HG03432 (cell line): ENCODE measurements at regions not wholly inside any gene's neighbourhood (a gene's known extent, or its start where the extent isn't known, plus 50 kb on each side); places are given as distances from the start of the nearest gene placed in this dataset.
"Not testable (repeated sequence)": the region's sequence is repeated elsewhere in the genome, so short reads cannot be mapped to it uniquely, and the experiment has no call there.

Experiments
- ATAC-seq: cut with Tn5 transposase; IDR thresholded peaks from one replicate; pipeline ENCODE4 v1.9.1; 2021; ENCODE audit warnings: mild to moderate bottlenecking, moderate library complexity; ENCODE audit not compliant: unreplicated experiment

- no peak for ATAC-seq
Measured at GRCh38 chr1:234922987-234923386, 205.7 kb downstream of the TOMM20 start.

DNA sequence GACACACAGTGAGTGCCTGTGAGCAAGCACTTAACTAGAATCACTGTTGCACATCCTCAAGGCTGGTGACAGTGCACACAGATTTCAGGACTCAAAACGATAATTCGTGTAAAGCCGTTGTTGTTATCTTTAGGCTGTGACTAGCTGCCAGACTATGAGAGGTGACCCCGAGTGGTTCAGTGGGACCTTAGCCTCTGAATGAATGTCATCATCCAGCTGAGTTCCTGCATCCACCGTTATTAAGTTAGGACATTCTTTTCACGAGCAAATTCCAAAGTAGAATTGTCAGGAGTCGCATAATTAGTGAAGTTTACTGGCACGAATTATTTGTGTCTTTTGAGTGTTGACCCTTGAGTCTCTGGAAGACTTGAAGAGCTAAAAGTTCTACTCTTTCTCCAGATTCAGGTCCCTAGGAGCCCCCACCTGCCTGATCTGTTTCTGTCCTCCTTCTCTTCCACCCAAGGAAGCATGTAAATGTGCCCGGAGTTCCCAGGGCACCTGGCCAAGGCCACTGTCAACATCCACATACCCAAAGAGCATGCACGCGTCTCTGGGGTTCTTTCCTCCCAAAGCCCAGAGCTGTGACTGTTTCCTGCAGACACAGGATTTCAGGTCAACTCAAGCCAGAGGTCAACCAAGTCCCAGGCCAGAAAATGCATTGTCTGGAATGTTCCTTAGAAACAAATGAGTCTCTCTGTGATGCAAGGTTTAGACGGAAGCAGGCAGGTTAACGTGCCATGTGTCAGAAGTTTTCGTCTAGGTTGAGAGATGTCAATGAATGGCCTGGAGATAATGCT lies 207.2 kb downstream of the TOMM20 start:
- ATAC-seq = no peak

GRCh38 chr1:234920843-234921140 lies 207.8 kb downstream of the TOMM20 start:
- no peak for ATAC-seq

DNA sequence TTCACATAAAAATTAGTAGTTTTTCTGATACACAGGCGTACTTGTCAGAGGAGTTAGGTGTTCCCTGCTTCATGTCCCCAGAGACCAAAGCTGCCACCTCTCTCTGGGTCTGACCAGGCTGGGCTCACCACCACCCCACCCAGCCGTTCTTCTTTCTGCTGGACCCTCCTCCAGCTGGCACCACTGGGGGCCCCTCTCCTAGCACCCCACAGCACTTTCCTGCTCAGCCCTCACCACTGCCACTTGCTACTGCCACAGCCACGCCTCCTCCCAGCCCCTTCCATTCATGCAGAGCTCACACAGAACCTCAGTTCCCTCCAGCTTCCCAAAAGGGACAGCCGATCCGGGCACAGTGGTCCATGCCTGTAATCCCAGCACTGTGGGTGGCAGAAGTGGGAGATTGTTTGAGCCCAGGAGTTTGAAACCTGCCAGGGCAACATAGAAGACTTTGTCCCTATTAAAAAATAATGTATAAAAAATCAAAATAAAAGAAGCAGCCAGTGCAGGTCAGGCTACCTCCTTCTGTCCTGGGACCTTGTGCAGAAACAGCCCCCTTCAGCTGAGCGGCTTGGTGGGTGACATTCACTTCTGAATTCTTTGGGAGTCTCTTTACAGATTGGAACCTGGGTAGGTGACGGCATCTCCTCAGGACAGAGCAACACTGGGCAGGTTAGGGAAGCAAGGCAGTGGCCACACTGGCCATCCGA lies 208.3 kb downstream of the TOMM20 start:
- ATAC-seq = no peak

- no peak for ATAC-seq
Measured at GRCh38 chr1:234918961-234919761, 209.5 kb downstream of the TOMM20 start.

- ATAC-seq = no peak
Measured at GRCh38 chr1:234918181-234918841, 210.3 kb downstream of the TOMM20 start.

DNA sequence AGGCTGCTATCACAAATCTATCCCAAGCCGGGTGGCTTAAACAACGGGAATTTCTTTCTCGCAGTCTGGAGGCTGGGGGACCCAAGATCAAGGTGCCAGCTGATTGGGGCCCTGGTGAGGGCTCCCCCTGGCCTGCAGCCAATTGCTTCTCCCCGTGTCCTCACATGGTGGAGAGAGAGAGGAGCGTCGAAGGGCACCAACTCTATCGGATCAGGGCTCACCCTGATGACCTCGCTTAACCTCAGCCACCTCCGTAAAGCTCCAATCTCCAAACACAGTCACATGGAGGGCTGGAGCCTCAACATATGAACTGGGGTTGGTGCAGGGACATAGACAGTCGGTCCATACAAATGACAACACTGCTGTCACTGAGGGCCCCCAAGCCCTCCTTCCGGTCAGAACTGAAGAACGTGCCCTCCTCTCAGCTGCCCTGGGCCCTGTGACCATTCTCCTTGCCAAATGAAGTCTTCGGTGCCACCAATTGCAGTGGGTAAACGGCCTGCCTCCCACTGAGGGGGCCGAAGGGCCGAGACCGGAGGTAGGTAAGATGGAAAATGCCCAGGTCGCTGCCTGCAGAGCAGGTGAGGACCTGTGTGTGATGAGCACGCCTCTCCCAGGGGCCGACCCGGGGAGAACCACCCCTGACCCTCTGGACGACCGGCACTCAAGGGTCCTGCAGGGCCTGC lies 211.0 kb downstream of the TOMM20 start:
- no peak for ATAC-seq

DNA sequence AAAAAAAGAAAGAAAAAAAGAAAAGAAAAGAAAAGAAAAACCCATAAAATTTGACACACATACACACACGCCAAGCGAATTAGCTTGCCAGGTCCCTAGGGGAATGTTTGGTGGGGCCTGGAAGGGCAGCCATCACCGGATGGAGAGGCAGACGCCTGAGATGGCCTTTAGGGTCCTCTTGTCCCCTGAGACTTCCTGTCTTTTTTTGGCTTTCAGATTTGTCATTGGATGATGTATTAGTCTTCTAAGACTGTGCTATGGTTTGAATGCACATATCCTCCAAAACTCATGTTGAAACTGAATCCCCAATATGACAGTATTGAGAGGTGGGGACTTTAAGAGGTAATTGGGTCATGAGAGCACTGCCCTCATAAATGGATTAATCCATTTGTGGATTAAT lies 211.8 kb downstream of the TOMM20 start:
- ATAC-seq = no peak

DNA sequence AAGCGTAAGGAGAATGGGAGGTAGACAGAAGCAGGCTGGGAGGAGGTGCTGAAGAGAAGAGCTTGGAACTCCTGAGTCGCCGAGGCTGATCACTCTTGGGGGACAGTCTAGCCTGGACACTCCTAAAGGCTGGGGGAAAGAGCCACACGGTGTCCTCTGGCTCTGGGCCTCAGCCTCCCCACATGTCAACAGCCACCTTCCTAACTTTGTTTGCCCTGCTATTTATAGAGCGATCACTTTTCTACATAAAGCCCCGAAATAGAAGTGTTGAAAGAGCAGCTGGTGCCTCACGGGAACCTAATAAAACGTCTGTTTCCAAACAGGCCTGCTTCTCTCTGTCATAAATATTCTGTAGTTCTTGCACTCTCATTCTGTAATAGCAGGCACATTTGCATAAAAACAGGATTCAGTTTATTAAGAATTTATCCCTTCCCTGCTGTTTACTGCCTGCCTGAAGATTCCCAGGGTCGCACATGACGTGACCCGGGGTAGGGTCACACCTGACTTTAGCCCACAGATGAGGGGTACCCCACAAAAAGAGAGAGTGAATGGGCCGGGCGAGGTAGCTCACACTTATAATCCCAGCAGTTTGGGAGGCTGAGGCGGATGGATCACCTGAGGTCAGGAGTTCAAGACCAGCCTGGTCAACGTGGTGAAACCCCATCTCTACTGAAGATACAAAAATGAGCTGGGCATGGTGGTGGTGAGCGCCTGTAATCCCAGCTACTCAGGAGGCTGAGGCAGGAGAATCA lies 212.5 kb downstream of the TOMM20 start:
- ATAC-seq = no peak

DNA sequence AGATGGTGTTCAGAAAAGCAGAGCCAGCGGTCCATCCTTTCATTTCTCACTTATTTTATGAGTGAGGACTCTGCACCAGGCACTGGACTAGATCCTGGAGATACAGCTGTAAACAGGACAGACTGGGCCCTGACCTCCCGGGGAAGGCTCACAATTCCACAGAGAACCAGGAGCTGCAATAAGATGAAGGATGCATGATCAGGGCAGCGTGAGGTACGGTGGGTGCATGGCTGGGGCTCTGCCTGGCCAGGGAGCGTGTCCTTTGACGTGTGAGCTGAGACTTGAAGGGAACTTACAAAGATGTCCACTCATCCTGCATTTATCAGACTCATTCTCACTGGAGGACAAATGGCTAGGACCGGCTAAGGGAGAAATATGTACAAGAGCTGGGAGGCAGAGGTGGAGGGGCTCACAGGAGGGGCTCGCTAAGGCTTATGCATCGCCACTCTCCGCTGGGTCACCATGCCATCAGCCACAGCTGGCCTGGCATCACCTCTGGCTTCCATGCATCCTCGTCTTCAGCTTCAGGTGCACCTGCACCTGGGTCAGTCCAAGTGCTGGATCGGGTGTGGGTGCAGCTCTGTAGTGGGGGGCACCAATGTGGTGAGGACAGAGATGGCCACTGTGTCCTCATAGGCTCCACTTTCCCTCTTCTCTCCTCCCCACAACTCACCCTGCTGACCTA lies 213.9 kb downstream of the TOMM20 start:
- ATAC-seq = no peak

DNA sequence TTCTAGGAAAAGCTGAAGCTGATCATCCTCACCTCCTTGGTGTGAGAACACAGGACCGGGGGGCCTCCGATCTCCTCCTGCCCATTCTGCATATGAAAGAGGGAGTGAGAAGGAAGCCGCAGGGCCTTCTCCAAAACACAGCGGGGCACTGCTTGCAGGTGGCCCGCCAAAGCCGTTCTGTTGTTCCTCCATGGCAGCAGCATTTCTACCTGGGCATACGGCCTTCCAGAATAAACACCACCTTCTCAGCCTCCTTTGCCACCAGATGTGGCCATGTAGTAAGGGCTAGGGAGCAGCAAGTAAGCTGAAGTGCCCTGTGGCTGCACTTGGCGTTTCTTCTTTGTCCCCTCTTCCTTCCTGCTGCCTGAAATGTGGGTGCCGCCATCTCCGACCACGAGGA lies 214.9 kb downstream of the TOMM20 start:
- ATAC-seq = no peak

- ATAC-seq = no peak
Measured at GRCh38 chr1:234913278-234913649, 215.4 kb downstream of the TOMM20 start.

DNA sequence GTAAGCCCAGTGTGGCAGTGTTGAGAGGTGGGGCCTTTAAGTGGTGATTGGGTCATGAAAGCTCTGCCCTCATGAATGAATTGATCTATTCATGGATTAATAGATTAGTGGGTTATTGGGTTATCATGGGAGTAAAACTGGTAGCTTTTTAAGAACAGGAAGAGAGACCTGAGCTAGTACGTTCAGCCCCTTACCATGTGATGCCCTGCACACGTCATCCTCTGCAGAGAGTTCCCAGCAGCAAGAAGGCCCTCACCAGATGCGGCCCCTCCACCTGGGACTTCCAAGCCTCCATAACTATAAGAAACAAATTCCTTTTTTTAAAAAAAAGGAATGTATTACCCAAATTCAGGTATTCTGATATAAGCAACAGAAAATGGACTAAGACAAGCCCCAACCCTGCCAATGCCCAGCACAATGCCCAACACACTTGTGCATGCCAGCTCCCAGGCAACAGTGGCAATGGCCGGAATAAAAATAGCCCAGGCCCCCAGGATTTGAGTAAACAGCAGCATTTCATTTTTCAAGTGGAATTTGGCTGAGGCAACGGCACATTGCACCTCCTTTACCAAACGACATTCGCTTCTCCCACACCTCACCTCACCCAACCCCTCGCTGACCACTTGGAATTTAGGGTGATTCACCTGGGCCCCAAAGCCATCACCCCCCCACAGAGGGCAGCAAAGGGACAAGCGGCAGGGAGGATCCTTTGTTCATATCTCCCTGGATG lies 215.9 kb downstream of the TOMM20 start:
- no peak for ATAC-seq

- ATAC-seq = no peak
Measured at GRCh38 chr1:234911787-234912186, 216.8 kb downstream of the TOMM20 start.

DNA sequence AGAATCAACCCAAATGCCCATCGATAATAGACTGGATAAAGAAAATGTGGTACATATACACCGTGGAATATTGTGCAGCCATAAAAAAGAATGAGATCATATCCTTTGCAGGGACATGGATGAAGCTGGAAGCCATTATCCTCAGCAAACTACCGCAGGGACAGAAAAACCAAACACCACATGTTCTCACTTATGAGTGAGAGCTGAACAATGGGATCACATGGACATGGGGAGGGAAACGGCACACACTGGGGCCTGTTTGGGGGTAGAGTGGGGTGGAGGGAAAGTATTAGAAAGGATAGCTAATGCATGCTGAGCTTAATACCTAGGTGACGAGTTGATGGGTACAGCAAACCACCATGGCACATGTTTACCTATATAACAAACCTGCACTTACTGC lies 217.5 kb downstream of the TOMM20 start:
- ATAC-seq = not testable (repeated sequence)

- ATAC-seq = no peak
Measured at GRCh38 chr1:234909851-234910250, 218.8 kb downstream of the TOMM20 start.

DNA sequence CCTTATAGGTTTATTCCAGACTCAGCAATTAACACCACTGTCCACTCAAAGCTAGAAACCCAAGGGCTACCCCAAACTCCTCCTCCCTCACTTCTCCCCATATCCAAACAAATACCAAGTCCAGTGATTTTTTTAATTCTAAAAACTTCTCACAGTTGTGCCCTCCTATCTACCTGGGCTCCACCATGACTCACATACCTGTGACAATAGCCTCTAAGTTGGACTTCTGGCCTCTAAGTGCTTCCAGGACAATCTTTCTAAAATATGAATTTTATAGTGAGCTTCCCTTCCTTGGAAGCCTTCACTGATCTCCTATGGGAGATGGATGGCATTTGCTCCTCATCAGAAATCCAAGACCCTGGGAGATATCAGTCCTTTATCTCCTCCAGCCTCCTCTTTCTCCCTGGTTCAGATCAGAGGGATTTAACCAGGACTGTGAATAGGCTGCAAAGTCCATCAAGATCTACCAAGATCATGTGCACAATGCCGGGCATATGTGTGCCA lies 219.3 kb downstream of the TOMM20 start:
- no peak for ATAC-seq

DNA sequence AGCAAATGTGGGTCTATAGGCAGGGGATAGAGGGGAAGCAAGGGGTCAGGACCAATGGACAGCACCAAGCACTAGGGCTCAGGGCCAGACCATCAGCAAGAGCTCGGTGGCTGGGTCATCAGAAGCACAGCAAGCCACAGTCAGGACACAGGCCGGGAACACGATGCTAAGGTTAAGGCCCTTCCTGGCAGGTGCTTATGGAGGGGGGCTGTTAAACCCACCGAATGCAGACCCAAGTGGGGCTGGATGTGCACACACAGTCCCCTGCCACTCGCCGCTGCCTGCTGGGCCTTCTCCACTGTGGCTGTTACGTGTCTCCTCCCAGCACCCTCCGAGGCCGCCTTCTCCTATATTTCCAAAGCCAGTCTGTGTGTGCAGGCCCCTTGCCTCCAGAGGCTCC lies 220.1 kb downstream of the TOMM20 start:
- no peak for ATAC-seq
